Endothelial cell (in vitro differentiated cells): ENCODE measurements at regions not wholly inside any gene's neighbourhood (a gene's known extent, or its start where the extent isn't known, plus 50 kb on each side); places are given as distances from the start of the nearest gene placed in this dataset.

Experiments
- DNase-seq: peaks from one replicate; pipeline ENCODE4 v3.0.0; 2021; ENCODE audit warnings: low spot score
- H3K27ac Mint-ChIP-seq: one replicate; pipeline ENCODE4 v1.8.0; 2021; ENCODE audit warnings: mixed read lengths, inconsistent platforms; ENCODE audit not compliant: unreplicated experiment
- H3K27me3 Mint-ChIP-seq: one replicate; pipeline ENCODE4 v1.8.0; 2021; ENCODE audit warnings: mild to moderate bottlenecking, moderate library complexity, mixed read lengths, inconsistent platforms; ENCODE audit not compliant: unreplicated experiment
- H3K36me3 Mint-ChIP-seq: one replicate; pipeline ENCODE4 v1.8.0; 2021; ENCODE audit warnings: mild to moderate bottlenecking, low read depth, mixed read lengths, inconsistent platforms; ENCODE audit not compliant: unreplicated experiment
- H3K4me1 Mint-ChIP-seq: one replicate; pipeline ENCODE4 v1.8.0; 2021; ENCODE audit warnings: mild to moderate bottlenecking, mixed read lengths, inconsistent platforms; ENCODE audit not compliant: unreplicated experiment
- H3K4me3 Mint-ChIP-seq: one replicate; pipeline ENCODE4 v1.8.0; 2021; ENCODE audit warnings: mild to moderate bottlenecking, mixed read lengths, inconsistent platforms; ENCODE audit not compliant: unreplicated experiment
- H3K9me3 Mint-ChIP-seq: one replicate; pipeline ENCODE4 v1.8.0; 2021; ENCODE audit warnings: mixed read lengths, inconsistent platforms; ENCODE audit not compliant: unreplicated experiment
- TF ChIP-seq, protein P1 (sequence below): fragments of 200-600 bp; sonication (generic); IDR thresholded peaks from one replicate; pipeline ENCODE4 v1.5.0; 2021; ENCODE audit warnings: antibody characterized with exemption; ENCODE audit not compliant: unreplicated experiment

DNA sequence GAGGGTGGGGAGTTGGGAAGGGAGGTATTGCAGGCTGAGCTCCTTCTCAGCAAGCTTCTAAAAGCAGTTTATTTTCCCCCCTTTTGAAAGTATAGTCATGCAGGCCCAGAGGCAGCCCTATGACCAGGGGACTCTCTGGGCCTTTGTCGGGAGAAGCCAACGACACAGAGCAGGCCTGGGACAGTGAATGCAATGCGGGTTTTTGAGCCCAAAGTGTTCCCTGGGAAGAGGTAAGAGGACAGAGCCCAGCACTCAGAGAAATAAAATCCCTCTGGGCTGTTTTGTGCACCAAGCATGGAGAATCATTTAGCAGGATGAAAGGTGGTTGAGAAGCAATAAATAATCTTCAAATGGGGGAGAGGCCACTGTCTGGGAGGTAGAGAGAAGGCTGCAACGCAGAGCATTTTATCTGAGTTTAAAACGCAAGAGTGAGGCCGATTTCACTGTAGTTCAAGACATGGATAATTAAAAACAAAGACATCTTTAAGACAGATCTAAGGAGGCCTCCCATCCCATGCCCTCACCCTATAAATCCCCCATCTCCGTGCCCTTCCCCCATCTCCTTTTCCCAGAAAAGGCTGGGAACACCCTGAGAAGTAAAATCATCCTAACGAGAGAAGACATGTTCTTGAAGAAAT lies 237.5 kb downstream of the CDC5L start:
- no peak for DNase-seq
- Mint-ChIP-seq H3K27ac (no peak overlapping the region), H3K27me3 (peaks cover 5% of the 10 kb centered on the region), H3K4me1 (peaks cover 23% of the 10 kb centered on the region), H3K36me3 (no peaks in the 10 kb centered on the region), H3K4me3 (no peak overlapping the region), H3K9me3 (no peaks in the 10 kb centered on the region)
- TF ChIP-seq, protein P1, sequence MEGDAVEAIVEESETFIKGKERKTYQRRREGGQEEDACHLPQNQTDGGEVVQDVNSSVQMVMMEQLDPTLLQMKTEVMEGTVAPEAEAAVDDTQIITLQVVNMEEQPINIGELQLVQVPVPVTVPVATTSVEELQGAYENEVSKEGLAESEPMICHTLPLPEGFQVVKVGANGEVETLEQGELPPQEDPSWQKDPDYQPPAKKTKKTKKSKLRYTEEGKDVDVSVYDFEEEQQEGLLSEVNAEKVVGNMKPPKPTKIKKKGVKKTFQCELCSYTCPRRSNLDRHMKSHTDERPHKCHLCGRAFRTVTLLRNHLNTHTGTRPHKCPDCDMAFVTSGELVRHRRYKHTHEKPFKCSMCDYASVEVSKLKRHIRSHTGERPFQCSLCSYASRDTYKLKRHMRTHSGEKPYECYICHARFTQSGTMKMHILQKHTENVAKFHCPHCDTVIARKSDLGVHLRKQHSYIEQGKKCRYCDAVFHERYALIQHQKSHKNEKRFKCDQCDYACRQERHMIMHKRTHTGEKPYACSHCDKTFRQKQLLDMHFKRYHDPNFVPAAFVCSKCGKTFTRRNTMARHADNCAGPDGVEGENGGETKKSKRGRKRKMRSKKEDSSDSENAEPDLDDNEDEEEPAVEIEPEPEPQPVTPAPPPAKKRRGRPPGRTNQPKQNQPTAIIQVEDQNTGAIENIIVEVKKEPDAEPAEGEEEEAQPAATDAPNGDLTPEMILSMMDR = no peak

- Mint-ChIP-seq H3K36me3 (no peaks in the 10 kb centered on the region), H3K27me3 (peaks cover 5% of the 10 kb centered on the region), H3K4me1 (peaks cover 23% of the 10 kb centered on the region), H3K27ac (no peak overlapping the region), H3K4me3 (no peak overlapping the region), H3K9me3 (no peaks in the 10 kb centered on the region)
- TF ChIP-seq, protein P1 = no peak
- DNase-seq = no peak
Observed at GRCh38 chr6:44625996-44626395, 238.5 kb downstream of the CDC5L start.

GRCh38 chr6:44626616-44627015 lies 239.1 kb downstream of the CDC5L start:
- H3K4me1 Mint-ChIP-seq = peaks cover 23% of the 10 kb centered on the region
- H3K27me3 Mint-ChIP-seq = peaks cover 7% of the 10 kb centered on the region
- no peak for DNase-seq
- TF ChIP-seq, protein P1 = no peak
- no peak overlapping the region for H3K4me3 Mint-ChIP-seq
- no peaks in the 10 kb centered on the region for H3K36me3 Mint-ChIP-seq
- H3K9me3 Mint-ChIP-seq = no peaks in the 10 kb centered on the region
- H3K27ac Mint-ChIP-seq = no peak overlapping the region

GRCh38 chr6:44627091-44627882 lies 239.8 kb downstream of the CDC5L start:
- Mint-ChIP-seq H3K27ac (no peak overlapping the region), H3K36me3 (no peaks in the 10 kb centered on the region), H3K4me3 (no peak overlapping the region), H3K4me1 (peaks cover 23% of the 10 kb centered on the region), H3K27me3 (peaks cover 7% of the 10 kb centered on the region), H3K9me3 (no peaks in the 10 kb centered on the region)
- DNase-seq = peak; percentile 25
- TF ChIP-seq, protein P1 = peak; percentile 15

GRCh38 chr6:44627883-44628271 lies 240.4 kb downstream of the CDC5L start:
- Mint-ChIP-seq H3K4me1 (peaks cover 23% of the 10 kb centered on the region), H3K27ac (no peak overlapping the region), H3K36me3 (no peaks in the 10 kb centered on the region), H3K9me3 (no peaks in the 10 kb centered on the region), H3K27me3 (peaks cover 7% of the 10 kb centered on the region), H3K4me3 (no peak overlapping the region)
- TF ChIP-seq, protein P1 = no peak
- no peak for DNase-seq
